GM21390 (cell line): ENCODE measurements at regions not wholly inside any gene's neighbourhood (a gene's known extent, or its start where the extent isn't known, plus 50 kb on each side); places are given as distances from the start of the nearest gene placed in this dataset.
"Not testable (repeated sequence)": the region's sequence is repeated elsewhere in the genome, so short reads cannot be mapped to it uniquely, and the experiment has no call there.

Experiments used
- ATAC-seq: cut with Tn5 transposase; IDR thresholded peaks from one replicate; pipeline ENCODE4 v1.9.1; 2021; ENCODE audit not compliant: unreplicated experiment

DNA sequence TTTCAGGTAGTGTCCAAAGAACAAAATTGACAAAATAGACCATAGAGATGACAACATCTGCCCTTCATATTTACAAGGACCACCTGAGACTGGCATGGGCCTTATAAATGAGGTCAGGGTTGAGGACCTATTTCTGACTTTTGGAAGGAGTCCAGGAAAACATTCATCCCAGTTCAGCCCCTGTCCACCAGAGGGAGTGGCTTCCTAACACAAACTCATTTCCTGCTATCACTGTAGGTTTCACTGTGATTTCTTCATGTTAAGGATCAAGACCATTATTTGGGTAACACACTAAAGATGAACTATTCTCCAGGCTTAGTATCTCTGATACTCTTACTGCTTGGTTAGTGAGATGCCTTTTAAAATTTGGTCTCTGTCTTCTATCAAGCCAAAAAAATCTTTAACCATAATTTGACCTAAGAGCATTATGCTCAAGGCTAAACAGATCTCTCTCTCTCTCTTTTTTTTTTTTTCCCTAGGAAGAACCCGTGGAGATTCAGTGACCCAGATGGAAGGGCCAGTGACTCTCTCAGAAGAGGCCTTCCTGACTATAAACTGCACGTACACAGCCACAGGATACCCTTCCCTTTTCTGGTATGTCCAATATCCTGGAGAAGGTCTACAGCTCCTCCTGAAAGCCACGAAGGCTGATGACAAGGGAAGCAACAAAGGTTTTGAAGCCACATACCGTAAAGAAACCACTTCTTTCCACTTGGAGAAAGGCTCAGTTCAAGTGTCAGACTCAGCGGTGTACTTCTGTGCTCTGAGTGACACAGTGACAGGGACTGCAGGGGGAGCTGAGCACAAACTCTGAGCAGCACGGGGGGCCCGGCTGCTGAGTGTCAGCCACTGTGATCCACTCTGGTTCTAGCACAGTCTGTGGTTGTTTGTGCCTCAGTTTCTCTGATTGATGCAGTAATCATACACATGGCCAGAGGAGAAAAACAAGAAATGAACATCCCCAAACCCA, 267.6 kb upstream of the OR4E1 start:
- ATAC-seq: no peak

DNA sequence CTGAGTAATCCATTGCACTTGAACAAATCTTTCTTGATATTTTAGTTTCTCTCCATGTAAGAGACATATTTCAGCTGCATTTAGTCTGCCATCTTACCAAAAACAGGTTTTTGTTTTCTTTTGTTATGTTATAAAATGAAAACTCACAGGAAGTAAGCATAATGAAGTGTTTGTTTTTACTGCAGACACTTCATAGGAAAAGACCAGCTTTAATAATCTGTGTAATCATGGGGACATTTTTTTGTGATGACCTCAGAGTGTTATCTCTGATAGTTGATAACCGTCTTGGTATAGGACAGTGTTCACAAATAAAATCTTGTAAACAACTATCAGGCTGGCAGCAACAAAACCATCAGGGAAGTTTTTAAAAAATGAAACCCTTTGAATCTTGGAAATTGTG, 266.2 kb upstream of the OR4E1 start:
- no peak for ATAC-seq

DNA sequence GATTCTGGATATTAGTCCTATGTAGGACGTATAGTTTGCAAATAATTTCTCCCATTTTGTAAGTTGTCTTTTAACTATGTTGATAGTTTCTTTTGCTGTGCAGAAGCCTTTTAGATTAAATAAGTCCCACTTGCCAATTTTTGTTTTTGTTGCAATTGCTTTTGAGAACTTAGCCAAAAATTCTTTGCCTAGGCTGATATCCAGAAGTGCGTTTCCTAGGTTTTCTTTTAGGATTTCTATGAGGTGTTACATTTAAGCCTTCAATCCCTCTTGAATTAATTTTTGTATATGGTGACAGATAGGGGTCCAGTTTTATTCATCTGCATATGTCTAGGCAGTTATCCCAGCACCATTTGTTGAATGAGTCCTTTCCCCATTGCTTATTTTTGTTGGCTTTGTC, 264.4 kb upstream of the OR4E1 start:
- no peak for ATAC-seq

DNA sequence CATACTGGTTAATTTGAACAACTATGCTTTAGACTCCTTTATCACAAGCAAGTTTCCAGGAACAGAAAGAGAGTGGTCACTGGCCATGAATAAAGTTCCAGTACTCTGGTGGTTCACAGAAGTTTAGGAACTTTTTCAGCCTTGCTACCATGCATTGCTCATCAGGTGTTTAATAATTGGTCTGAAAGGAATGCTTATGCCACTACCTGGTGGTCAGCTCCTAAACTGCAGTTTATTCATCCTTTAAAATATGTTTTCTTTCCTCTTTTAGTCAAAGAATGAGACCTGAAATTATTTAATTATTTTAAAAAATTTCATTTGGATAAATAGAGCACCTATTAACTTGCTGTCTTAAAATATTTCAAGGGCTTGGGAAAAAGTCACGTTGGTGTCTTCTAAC, 260.1 kb upstream of the OR4E1 start:
- ATAC-seq: no peak

DNA sequence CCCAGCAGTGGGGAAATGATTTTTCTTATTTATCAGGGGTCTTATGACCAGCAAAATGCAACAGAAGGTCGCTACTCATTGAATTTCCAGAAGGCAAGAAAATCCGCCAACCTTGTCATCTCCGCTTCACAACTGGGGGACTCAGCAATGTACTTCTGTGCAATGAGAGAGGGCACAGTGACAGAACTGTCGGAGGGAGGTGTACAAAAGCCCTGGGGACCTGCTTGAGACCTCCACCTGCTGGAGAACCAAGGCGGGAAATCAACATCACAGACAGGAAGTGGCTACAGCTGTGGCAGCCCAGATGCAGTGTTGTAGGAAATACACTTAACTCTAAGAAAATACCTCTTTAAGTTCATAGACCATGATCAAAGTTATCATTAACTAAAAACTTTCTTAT, 250.9 kb upstream of the OR4E1 start:
- peak; percentile 78 for ATAC-seq

DNA sequence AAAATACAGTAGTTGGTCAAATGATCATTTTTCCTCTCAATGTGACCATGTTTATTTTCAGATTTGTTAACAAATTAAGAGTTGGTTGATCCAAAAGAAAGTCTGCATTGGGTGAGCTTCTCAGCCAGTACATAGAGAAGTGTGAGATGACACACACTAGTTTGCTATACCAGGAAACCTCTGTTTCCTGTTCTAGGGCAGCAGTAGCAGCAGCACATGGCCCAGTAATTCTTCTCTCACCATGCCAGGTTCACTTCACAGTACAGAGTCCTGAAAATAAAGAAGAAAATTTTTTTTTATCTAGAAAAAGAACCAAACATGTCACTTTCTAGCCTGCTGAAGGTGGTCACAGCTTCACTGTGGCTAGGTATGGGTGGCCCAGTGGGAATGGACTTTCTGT, 250.2 kb upstream of the OR4E1 start:
- peak; percentile 65 for ATAC-seq

DNA sequence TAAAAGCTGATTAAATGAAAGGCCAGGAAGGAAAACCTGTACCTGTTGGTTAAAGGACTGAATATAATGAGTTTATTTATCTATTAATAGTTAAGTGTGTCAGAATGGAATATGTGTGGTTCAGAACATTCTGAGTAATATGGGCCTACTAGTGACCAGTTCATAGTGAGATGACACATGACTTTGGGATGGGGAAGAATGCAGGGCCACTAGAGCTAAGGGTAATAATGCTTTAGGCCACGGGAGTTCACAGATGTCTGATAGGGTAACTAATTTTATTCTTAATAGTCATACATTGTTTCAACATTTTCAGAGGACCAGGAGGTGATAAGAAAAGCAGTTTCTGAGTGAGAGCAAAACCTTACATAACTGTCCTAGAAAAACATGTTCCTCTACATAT, 247.8 kb upstream of the OR4E1 start:
- ATAC-seq: no peak

DNA sequence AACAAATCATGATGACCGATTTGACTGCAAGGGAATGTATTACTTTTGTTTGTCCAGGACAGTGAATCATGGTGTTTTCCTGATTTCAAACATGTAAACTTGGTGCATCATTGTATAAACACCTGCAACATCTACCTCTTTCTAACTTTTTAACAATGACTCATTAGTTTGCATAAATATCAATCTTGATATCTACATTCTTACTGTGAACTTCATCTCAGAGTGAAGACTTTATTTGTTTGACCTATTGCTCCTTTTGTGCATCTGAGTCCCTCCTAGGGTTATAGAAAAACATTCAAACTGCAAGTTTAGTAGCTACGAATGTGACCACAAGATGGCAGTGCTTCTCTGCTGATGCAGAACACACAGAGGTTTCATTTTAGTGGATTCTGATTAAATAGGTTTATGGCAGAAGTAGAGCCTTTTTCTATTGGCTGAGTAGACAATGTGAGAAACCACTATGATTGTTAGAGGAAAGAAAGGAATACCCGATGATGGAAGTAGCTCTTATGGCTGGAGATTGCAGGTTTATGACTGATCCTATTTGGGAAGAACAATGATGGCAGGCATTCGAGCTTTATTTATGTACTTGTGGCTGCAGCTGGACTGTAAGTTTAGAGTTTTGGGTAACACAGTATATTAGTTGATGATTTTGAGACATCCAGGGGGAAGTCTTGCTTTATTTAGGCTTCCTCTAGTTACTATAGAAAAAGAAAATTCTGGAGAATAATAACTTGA, 244.2 kb upstream of the OR4E1 start:
- ATAC-seq: peak; percentile 72

DNA sequence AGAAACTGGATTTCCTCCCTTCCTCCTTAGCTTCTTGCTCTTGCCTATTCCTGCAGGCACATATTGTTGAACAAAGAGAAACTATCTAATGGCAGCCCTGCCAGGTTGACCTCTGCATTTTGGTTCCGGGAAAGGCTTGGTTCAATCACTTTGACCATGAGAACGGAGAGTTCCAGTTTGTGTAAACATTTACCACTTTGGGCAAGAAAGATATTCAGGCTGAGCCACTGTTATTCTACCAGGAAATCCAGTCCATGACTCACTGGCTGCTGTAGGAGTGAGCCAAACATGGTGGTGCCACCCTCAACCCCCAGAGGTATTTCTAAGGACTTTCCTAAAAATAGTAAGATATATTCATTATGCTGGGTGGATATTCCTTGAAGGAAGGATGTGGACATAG, 242.2 kb upstream of the OR4E1 start:
- ATAC-seq: no peak

DNA sequence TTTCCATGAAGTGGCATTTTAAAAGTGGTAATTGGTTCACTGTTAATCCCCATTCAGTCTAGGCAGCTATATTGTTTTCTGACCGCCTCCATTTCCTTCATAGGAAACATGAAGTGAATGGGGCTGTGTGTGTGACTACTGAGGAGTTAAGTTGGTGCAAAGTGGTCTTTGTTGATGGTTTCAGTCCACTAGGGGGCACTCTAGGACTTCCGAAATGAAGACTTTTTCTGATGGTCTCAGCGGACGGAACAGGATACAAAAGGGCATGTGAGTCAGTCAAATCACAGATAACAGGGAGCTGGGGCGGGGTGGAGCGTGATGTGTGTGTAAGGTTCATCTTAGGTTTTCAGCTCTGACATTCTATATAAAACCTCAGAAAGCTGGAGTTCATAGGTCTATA, 240.1 kb upstream of the OR4E1 start:
- peak; percentile 52 for ATAC-seq

DNA sequence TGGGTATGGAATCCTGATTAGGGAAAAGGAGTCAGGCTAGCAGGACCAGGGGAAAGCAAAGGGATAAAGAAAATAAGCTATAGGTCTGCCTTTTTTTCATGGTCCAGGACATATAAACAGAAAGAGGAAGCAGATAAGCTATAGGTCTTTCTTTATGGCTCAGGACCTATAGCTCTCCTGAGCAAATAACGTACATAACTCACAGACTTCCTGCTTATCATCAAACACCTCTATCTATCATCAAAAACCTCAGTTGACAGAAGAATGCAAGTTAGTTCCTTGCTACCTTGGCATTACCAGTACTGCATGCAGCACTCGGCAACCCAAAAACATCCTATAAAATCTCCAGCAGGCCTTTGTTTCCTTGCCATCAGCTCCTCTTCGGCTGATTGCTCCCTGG, 238.7 kb upstream of the OR4E1 start:
- no peak for ATAC-seq

DNA sequence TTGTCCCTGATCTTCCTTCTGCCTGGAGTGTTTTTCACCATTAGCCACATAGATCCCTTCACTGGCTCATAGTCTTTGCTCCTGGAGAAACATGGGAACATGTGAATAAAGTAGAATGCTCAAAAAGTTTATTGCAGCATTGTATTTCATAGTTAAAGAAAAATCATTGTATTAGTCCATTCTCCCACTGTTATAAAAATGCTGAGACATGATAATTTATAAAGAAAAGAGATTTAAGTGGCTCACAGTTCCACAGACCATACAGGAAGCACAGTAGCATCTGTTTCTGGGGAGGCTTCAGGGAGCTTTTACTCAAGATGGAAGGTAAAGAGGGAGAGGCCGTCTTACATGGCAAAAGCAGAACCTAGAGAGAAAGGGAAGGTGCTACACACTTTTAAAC, 238.3 kb upstream of the OR4E1 start:
- ATAC-seq: no peak

DNA sequence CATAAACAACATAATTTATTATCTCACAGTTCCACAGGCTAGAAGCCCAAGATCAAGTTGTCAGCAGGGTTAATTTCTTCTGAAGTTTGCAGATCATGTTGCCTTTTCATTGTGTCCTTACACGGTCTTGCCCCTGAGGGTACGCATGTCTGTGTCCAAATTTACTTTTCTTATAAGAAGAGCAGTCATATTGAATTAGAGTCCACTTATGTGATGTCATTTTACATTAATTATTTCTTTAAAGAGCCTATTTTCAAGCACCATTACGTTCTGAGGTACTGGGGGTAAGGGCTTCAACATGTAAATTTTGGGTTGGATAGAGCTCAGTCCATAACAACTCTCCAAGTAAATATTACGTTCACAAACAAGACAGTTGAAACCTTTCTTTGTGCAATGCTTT, 236.6 kb upstream of the OR4E1 start:
- ATAC-seq: no peak

DNA sequence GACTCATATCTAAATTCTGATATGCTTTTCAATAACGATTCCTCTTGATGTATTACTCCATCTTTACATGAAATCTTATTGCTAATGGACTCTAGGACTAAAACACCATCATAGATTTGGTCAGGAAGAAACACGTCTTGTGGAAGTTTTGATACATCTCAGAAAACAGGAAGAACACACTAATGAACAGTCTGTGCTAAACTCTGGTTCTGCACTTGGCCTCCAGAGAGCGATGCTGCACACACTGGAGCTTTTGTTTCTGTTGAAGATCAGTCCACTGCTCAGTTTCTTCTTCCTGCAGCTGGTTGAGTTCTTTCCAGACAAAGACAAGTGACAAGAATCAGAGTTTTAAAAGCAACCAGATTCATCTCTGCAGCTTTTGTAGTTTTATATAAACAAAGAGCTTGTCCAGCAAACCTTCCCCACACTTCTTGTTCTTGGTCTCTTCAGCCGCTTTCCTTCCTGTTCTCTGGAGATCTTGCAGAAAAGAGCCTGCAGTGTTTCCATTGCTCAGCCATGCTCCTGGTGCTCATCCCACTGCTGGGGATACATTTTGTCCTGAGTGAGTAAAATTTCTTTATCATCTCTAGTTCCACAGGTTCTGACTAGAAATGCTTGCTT, 229.1 kb upstream of the OR4E1 start:
- ATAC-seq: no peak

DNA sequence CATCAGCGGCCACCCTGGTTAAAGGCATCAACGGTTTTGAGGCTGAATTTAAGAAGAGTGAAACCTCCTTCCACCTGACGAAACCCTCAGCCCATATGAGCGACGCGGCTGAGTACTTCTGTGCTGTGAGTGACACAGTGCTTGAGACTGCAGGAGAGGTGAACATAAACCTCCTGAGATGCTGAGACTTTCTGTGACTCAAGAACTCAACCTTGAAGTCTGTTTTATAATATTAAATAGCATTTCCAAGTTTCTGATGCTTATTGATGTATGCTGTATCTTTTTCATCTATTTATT, 221.2 kb upstream of the OR4E1 start:
- not testable (repeated sequence) for ATAC-seq

DNA sequence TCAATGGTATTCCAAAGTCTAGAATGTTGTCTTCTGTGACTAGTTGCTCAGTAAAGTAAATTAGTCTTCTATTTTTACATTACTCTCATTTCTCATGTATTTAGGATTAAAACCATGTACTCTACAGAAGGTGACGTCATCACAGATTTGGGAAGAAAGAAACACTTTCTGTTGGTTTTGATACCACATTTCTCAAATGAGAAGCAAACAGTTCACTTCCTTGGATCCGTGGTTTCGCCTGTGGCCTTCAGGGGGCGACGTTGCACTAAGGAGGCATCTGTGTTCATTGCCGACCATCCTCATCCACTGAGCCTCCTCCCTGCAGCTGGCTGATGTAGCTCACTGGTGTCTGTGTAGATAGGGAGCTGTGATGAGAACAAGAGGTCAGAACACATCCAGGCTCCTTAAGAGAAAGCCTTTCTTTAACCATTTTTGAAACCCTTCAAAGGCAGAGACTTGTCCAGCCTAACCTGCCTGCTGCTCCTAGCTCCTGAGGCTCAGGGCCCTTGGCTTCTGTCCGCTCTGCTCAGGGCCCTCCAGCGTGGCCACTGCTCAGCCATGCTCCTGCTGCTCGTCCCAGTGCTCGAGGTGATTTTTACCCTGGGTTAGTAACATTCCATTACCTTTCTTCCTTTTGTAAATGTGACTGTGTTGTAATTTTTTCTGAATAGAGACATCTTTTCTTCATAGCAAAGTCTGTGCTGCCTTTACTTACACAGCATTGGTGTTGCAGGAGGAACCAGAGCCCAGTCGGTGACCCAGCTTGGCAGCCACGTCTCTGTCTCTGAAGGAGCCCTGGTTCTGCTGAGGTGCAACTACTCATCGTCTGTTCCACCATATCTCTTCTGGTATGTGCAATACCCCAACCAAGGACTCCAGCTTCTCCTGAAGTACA, 220.6 kb upstream of the OR4E1 start:
- no peak for ATAC-seq

DNA sequence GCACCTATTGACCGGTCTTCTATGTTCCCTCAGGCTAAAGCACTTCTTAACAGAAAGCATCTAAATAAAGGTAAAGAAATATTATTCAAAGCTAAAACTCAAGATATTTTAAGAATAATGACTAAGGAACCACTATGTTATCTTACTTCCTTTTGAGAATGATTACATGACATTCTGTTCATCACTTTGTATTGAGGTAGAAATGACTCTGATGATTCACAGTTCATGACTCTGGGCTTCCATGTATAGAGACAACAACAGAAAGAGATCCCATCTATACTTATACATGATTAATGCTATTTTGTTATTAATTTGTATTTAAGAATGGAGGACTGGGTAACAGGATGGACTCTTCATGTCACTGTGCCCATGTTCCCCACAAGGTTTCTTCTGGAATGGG, 218.3 kb upstream of the OR4E1 start:
- no peak for ATAC-seq

DNA sequence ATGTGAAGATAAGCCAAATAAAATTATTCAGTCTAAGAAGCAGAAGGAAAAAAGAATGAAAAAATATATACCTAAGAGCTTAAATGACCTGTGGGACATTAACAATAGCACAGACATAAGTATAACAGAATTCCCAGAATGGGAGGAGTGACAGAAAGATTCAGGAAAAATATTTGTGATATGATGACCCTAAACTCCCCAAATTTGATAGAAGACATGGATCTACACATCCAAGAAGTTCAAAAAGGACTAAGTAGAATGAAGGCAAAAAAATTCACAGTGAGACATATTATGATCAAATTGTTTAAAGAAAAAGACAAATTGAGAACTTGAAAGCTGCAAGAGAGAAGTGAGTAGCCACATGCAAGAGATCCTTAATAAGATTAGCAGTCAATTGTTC, 211.4 kb upstream of the OR4E1 start:
- ATAC-seq: no peak

DNA sequence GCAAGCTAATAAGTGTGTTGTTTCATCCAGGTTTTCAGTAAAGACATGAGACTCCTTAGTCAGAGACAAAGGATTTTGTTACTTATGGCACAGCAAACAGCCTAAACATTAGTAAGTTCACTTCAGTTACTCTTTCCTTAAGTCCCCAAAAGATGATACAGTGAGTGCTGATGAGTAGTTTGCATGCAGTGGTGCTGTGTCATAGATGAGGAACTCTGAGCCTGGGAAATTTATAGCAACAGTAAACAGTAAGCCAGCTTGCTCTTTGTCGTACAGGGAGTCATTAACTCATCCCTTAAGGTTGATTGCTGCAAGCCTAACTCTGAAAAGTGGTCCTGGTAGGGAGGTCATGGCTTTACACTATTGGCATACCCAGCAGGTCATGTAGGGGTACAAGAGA, 208.6 kb upstream of the OR4E1 start:
- ATAC-seq: no peak

DNA sequence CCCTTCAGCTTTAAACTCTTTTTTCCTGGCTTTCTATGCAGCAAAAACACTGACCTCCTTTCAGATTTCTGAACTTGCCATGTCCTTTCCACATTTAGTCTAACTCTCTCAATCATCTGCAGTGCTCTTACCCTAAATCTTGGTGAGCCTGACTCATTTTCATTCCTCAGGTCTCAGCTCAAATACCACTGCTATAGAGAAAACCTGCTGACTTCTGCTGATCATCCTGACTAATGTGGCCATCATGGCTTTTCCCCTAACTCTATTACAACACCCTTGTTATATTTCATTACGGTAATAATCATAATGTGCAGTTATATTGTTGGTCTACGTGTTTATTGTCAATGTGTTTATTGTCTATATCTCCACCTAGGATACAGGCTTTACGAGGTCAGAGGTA, 207.3 kb upstream of the OR4E1 start:
- no peak for ATAC-seq

DNA sequence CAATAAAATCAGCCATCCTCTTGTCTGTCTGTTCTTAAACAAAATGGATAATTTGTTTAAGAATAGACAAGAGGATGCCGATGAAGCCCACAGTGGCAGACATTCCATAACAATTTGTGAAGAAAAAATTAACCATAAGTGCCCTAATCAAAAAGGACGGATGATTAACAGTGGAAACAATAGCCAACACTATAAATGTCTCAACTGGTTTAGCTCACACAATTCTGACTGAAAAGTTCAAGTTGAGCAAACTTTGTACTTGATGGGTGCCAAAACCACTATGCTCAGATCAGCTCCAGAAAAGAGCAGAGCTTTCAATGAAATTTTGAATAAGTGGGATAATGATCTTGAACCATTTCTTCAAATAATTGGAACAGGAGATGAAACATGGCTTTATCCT, 202.2 kb upstream of the OR4E1 start:
- ATAC-seq: no peak
